DND-41 (cell line): ENCODE measurements at regions not wholly inside any gene's neighbourhood (a gene's known extent, or its start where the extent isn't known, plus 50 kb on each side); places are given as distances from the start of the nearest gene placed in this dataset.
"Not testable (repeated sequence)": the region's sequence is repeated elsewhere in the genome, so short reads cannot be mapped to it uniquely, and the experiment has no call there.

Source experiments
- ATAC-seq: fragments of 200-7000 bp; cut with Tn5 transposase; 3 replicates; pipeline ENCODE4 v1.9.1; 2021; ENCODE audit warnings: low read depth; ENCODE audit not compliant: insufficient read depth
- DNase-seq: peaks from one replicate; pipeline ENCODE4 v3.0.0-alpha.2; 2020
- H2AFZ ChIP-seq: 2 replicates; pipeline ENCODE4 v1.6.0; 2012; ENCODE audit warnings: low read depth, low read length
- H3K27ac ChIP-seq: 2 replicates; pipeline ENCODE4 v1.5.1; 2012; ENCODE audit warnings: low read length, inconsistent platforms
- H3K27me3 ChIP-seq: fragments of 200-600 bp; sonication (generic); 2 replicates; pipeline ENCODE4 v1.6.0; 2012; ENCODE audit warnings: low read length, mild to moderate bottlenecking, inconsistent platforms; ENCODE audit not compliant: insufficient read depth, poor library complexity
- H3K36me3 ChIP-seq: 2 replicates; pipeline ENCODE4 v1.5.1; 2012; ENCODE audit warnings: low read length, inconsistent platforms; ENCODE audit not compliant: insufficient read depth
- H3K4me1 ChIP-seq: 2 replicates; pipeline ENCODE4 v1.5.1; 2012; ENCODE audit warnings: mild to moderate bottlenecking, low read length; ENCODE audit not compliant: insufficient read depth
- H3K4me2 ChIP-seq: 2 replicates; pipeline ENCODE4 v1.6.0; 2012; ENCODE audit warnings: mild to moderate bottlenecking, moderate library complexity, low read length, inconsistent platforms; ENCODE audit not compliant: insufficient read depth
- H3K4me3 ChIP-seq, 2 experiments: fragments of 200-600 bp in 1 of 2; shearing (Covaris generic) in 1 of 2; 2 replicates each; pipeline ENCODE4 v1.5.1; 2012 to 2016; ENCODE audit warnings: inconsistent platforms in 2 of 2, low read length in 2 of 2, mild to moderate bottlenecking in 2 of 2, low read depth in 1 of 2, moderate library complexity in 1 of 2
- H3K79me2 ChIP-seq: 2 replicates; pipeline ENCODE4 v1.6.0; 2012; ENCODE audit warnings: low read length, inconsistent platforms; ENCODE audit not compliant: insufficient read depth
- H3K9ac ChIP-seq: 2 replicates; pipeline ENCODE4 v1.6.0; 2012; ENCODE audit warnings: low read depth, mild to moderate bottlenecking, inconsistent platforms, low read length, moderate library complexity
- H3K9me3 ChIP-seq: 2 replicates; pipeline ENCODE4 v1.5.1; 2012; ENCODE audit warnings: low read length, moderate library complexity, mild to moderate bottlenecking, inconsistent platforms; ENCODE audit not compliant: insufficient read depth, severe bottlenecking
- H4K20me1 ChIP-seq: 2 replicates; pipeline ENCODE4 v1.6.0; 2012; ENCODE audit warnings: low read length; ENCODE audit not compliant: insufficient read depth
- CTCF ChIP-seq: IDR thresholded peaks from 2 replicates; pipeline ENCODE4 v1.5.1; 2012; ENCODE audit warnings: borderline replicate concordance, low read length, moderate library complexity, mild to moderate bottlenecking; ENCODE audit not compliant: poor library complexity, severe bottlenecking; ENCODE audit errors: extremely low read depth
- EZH2 ChIP-seq: IDR thresholded peaks from 3 replicates; pipeline ENCODE4 v1.6.1; 2012; ENCODE audit warnings: borderline replicate concordance, low read depth, mild to moderate bottlenecking, moderate library complexity, low read length, inconsistent platforms; ENCODE audit not compliant: severe bottlenecking

GRCh38 chr6:80592436-80592835, 486.0 kb downstream of the BCKDHB start:
- H3K4me2 ChIP-seq, result no peak overlapping the region
- no peak overlapping the region for H3K9ac ChIP-seq
- H3K4me3 ChIP-seq, result no peak overlapping the region
- no peaks in the 10 kb centered on the region for H3K27me3 ChIP-seq
- no peaks in the 10 kb centered on the region for H3K9me3 ChIP-seq
- H3K79me2 ChIP-seq, result no peaks in the 10 kb centered on the region
- no peak overlapping the region for H2AFZ ChIP-seq
- TF ChIP-seq EZH2 (no peak), CTCF (no peak)
- no peak overlapping the region for H3K27ac ChIP-seq
- H3K4me1 ChIP-seq, result no peaks in the 10 kb centered on the region
- no peaks in the 10 kb centered on the region for H3K36me3 ChIP-seq
- H4K20me1 ChIP-seq, result no peaks in the 10 kb centered on the region
- DNase-seq, result no peak
- ATAC-seq, result no peak

- H4K20me1 ChIP-seq, result no peaks in the 10 kb centered on the region
- H3K9me3 ChIP-seq, result peaks cover 6% of the 10 kb centered on the region
- TF ChIP-seq EZH2 (no peak), CTCF (no peak)
- no peak for ATAC-seq
- no peak overlapping the region for H3K9ac ChIP-seq
- H3K36me3 ChIP-seq, result no peaks in the 10 kb centered on the region
- no peak overlapping the region for H3K4me3 ChIP-seq
- H3K4me1 ChIP-seq, result no peaks in the 10 kb centered on the region
- DNase-seq, result no peak
- H3K79me2 ChIP-seq, result no peaks in the 10 kb centered on the region
- H3K4me2 ChIP-seq, result no peak overlapping the region
- no peaks in the 10 kb centered on the region for H3K27me3 ChIP-seq
- H3K27ac ChIP-seq, result no peak overlapping the region
- no peak overlapping the region for H2AFZ ChIP-seq
These were observed 479.8 kb downstream of the BCKDHB start for GRCh38 chr6:80586242-80586641.

- H3K9ac ChIP-seq, result no peak overlapping the region
- H3K27me3 ChIP-seq, result no peaks in the 10 kb centered on the region
- H3K79me2 ChIP-seq, result no peaks in the 10 kb centered on the region
- TF ChIP-seq CTCF, result no peak
- no peak for TF ChIP-seq EZH2
- no peaks in the 10 kb centered on the region for H3K36me3 ChIP-seq
- no peak overlapping the region for H3K4me3 ChIP-seq
- H4K20me1 ChIP-seq, result no peaks in the 10 kb centered on the region
- H3K27ac ChIP-seq, result no peak overlapping the region
- no peaks in the 10 kb centered on the region for H3K9me3 ChIP-seq
- H3K4me1 ChIP-seq, result no peaks in the 10 kb centered on the region
- DNase-seq (no peak), ATAC-seq (no peak)
- H2AFZ ChIP-seq, result no peak overlapping the region
- H3K4me2 ChIP-seq, result no peak overlapping the region
These were observed 473.0 kb downstream of the BCKDHB start for GRCh38 chr6:80579391-80580023.

- not testable (repeated sequence) for H3K9me3 ChIP-seq, H3K4me1 ChIP-seq, ATAC-seq, H3K4me2 ChIP-seq, H3K27ac ChIP-seq, H3K9ac ChIP-seq, H3K27me3 ChIP-seq, H3K36me3 ChIP-seq, H3K4me3 ChIP-seq, DNase-seq, H2AFZ ChIP-seq, H3K79me2 ChIP-seq, H4K20me1 ChIP-seq
These were observed 466.8 kb downstream of the BCKDHB start for GRCh38 chr6:80573320-80573719.
